ENCODE measurements at regions not wholly inside any gene's neighbourhood (a gene's known extent, or its start where the extent isn't known, plus 50 kb on each side); places are given as distances from the start of the nearest gene placed in this dataset.
"Not testable (repeated sequence)": the region's sequence is repeated elsewhere in the genome, so short reads cannot be mapped to it uniquely, and the experiment has no call there.

DNA sequence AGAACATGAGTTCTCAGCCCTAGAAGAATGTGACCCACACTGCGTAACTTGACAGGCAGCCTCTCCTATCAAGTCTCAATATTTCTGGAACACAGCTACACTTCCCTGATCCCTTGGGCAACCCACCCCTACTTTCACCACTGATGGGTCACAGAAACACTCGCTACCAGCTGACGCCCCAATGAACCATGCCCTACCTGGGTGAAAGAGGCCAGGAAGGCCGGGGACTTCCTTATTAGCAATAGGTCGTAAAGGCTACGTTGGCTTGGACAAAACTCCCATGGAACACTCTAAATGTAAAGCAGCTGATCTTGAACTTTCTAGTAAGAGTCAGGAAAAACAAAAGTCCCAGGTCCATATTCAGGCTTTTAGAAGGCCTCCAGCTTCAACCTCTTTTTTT, 202.3 kb upstream of the KCTD7 start:
- POLR2A ChIA-PET, result no interaction called here
- TF ChIP-seq, protein P1, sequence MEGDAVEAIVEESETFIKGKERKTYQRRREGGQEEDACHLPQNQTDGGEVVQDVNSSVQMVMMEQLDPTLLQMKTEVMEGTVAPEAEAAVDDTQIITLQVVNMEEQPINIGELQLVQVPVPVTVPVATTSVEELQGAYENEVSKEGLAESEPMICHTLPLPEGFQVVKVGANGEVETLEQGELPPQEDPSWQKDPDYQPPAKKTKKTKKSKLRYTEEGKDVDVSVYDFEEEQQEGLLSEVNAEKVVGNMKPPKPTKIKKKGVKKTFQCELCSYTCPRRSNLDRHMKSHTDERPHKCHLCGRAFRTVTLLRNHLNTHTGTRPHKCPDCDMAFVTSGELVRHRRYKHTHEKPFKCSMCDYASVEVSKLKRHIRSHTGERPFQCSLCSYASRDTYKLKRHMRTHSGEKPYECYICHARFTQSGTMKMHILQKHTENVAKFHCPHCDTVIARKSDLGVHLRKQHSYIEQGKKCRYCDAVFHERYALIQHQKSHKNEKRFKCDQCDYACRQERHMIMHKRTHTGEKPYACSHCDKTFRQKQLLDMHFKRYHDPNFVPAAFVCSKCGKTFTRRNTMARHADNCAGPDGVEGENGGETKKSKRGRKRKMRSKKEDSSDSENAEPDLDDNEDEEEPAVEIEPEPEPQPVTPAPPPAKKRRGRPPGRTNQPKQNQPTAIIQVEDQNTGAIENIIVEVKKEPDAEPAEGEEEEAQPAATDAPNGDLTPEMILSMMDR (IDR thresholded peaks at IDR 0.05; ENCODE audit: control extremely low read depth, extremely low read depth, low read depth, missing control alignments), result no peak
- DNase-seq (ENCODE audit: extremely low spot score), result no peak
- CTCF ChIA-PET, result interaction anchor here (1.3 to 1.6 kb wide), 2 partner anchors 13 to 21 kb away, joined by 3 to 4 read pairs; no protein-coding TSS in a partner anchor

DNA sequence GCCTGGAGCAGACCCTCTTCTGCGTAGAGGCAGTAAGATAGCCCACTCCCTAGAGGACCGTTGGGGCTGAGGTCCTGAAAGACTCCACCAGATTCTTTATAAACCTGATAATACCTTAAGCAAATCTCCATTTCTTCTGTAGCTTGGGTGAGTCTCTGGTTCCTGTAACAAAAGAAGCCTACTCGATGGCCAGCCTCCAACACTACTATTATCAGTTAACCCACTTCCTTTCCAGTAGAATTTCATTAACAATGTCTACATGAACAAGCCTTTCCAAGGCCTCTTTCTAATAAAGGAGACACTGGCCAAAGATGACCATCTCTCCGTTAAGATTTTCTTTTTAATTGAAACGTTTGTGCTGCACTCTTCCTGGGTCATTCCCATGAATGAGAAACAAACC, 201.7 kb upstream of the KCTD7 start:
- POLR2A ChIA-PET, result no interaction called here
- no peak for DNase-seq (ENCODE audit: extremely low spot score)
- TF ChIP-seq, protein P1 (IDR thresholded peaks at IDR 0.05; ENCODE audit: control extremely low read depth, extremely low read depth, low read depth, missing control alignments), result no peak
- CTCF ChIA-PET, result no interaction called here

DNA sequence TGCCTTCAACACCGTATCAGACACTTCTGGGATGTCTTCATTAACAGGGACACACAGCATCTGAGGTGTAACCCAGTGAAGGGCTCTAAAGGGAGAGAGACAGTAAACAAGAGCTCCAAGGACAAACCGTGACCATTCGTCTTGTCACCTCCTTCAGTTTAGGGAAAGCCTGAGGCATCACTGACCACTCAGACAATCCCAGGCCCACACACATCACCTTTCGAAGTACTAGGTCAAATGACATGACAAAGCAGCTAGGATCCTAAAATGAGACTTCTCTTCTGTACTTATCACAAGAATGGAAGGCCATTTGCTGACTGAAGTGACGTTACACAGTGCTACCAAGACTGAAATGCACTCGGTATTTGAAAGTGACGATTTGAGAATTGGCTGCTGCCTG, 200.7 kb upstream of the KCTD7 start:
- no peak for DNase-seq (ENCODE audit: extremely low spot score)
- POLR2A ChIA-PET, result no interaction called here
- TF ChIP-seq, protein P1 (IDR thresholded peaks at IDR 0.05; ENCODE audit: control extremely low read depth, extremely low read depth, low read depth, missing control alignments), result no peak
- CTCF ChIA-PET, result interaction anchor here (1.0 kb wide), 1 partner anchor 8 kb away, joined by 3 read pairs; no protein-coding TSS in a partner anchor

DNA sequence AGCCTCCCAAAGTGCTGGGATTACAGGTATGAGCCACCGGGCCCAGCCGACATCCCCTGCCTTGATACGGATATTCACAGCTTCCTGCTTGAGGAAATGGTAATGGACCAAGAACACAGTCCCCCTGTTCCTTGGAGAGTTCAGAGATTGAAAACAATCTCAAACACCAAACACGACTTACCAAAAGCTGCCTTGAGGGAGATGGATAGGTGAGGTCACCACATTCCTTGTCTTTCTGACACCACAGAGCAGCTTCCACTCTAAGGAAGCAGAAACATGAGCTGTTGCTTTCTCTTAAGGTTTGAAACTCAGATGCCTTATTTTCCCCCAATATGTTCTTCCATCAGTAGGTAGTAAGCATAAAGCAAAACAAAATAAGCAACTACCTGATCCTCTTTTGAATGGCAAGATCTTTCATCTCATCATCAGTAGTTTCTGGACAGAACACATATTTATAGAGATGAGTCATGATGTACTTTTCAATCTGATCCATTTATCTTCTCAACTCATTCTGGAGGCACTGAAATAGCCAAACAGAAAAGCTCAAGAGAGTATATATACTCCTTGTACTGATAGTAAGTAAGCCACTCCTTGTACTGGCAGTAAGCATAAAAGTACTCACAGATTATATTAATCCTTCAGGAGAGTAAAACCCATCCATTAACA, 199.1 kb upstream of the KCTD7 start:
- ChIA-PET POLR2A (no interaction called here), CTCF (no interaction called here)
- DNase-seq (ENCODE audit: extremely low spot score), result no peak
- TF ChIP-seq, protein P1 (IDR thresholded peaks at IDR 0.05; ENCODE audit: control extremely low read depth, extremely low read depth, low read depth, missing control alignments), result no peak

DNA sequence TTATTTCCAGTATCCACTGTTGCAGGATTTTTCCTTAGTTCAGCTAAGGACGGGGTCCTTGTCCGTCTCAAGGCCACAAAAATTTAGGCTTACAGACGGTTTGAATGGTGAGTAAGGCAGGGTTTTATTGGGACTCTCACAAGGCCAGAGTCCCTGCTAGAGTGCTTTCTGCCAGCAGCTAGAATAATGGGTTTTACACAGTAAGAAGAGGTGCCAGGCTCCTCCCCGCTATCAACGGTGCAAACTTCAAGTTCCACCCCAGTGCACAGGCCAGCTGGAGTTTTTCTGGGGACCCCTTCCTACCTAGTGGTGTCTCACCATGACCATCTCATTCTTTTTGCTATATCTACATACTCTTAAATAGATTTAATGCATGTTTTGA, 198.5 kb upstream of the KCTD7 start:
- CTCF ChIA-PET, result no interaction called here
- DNase-seq (ENCODE audit: extremely low spot score), result no peak
- TF ChIP-seq, protein P1 (IDR thresholded peaks at IDR 0.05; ENCODE audit: control extremely low read depth, extremely low read depth, low read depth, missing control alignments), result no peak

DNA sequence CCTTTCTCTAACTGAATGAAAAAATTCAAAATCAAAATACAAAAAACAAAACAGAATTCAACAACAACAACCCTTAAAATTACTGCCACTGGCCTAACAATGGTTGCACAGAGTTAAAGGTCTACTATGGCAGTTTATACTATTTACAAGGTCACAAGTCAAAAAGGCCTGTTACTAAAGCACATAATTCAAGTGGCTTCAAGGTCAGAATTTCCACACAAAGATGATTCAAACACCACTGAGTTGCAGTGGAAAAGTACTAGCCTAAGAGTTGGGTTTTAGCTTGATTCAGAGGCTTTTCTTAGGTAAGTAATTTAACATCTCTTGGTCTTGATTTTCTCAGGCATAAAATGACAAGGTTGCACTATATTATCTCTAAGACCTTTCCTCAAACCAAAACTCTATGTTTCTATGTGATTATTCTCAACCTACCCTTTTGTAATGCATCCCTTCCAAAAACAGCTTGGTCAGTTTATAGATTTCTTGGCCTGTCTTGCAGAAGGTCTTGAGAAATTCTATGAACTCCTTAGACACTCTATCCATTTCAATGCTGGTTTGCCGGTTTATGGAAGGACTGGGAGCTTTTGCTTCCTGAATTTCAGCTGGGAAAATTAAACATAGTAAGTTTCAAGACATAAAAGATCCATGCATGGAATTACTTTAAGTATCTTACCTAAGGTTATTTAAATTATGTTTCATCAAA, 189.8 kb upstream of the KCTD7 start:
- POLR2A ChIA-PET; DNase-seq (ENCODE audit: extremely low spot score); CTCF ChIA-PET: not testable (repeated sequence)

More for the DNA sequence above, 198.5 kb upstream of the KCTD7 start:
- POLR2A ChIA-PET, result no interaction called here

DNA sequence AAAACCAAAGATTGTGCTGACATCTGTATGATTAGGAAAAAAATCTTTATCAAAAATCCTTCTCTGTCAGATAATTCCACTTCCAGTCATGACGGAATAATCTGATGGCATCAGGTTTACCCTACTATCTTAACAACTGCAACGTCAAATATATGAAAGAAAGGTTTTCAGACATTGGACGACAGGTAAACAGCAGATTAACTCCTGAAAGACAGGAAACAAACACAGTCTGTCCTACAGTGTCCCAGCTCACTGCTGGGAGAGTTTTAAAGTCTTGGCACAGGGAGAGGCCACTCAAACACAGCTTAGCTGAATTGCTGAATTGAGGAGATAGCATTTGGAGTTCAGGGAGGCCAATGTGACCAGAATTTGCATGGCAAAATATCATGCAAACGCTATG, 186.3 kb upstream of the KCTD7 start:
- no peak for DNase-seq (ENCODE audit: extremely low spot score)
- ChIA-PET POLR2A (interaction anchor here (0.6 kb wide), 1 partner anchor 44 kb away, joined by 3 read pairs; no protein-coding TSS in a partner anchor), CTCF (no interaction called here)
- TF ChIP-seq, protein P1 (IDR thresholded peaks at IDR 0.05; ENCODE audit: control extremely low read depth, extremely low read depth, low read depth, missing control alignments), result no peak
